Spleen (tissue), 7 donors: ENCODE measurements at regions not wholly inside any gene's neighbourhood (a gene's known extent, or its start where the extent isn't known, plus 50 kb on each side); places are given as distances from the start of the nearest gene placed in this dataset.

Source experiments
- CTCF ChIP-seq, 11 experiments: fragments of 200-600 bp in 7 of 11; fragments of 450-650 bp in 4 of 11; sonication (generic) in 4 of 11; IDR thresholded peaks in 8 of 11; conservative IDR thresholded peaks in 3 of 11; 1 replicate in 7 of 11; 2 replicates in 4 of 11; pipeline versions ENCODE4 v1.4.0 to v1.8.0; 2016 to 2021; ENCODE audit warnings: antibody characterized with exemption in 11 of 11, inconsistent platforms in 4 of 11, mild to moderate bottlenecking in 1 of 11
- POLR2A ChIP-seq, 3 donors: fragments of 450-650 bp; IDR thresholded peaks; one replicate each; pipeline ENCODE4 v1.5.1; 2017; ENCODE audit warnings: antibody characterized with exemption in 3 of 3, mild to moderate bottlenecking in 1 of 3
- POLR2AphosphoS5 ChIP-seq, 3 donors: sonication (generic); formaldehyde crosslinking; IDR thresholded peaks; one replicate each; pipeline ENCODE4 v1.5.1; 2017; ENCODE audit warnings: antibody characterized with exemption in 3 of 3
- donor health status: DM: no; HTN: no; CAD: no; lungs with moderate emphysema.
- donor health status: DM: no; HTN: no; CAD: no.
- donor health status: DM: no; HTN: no; CAD: no.

GRCh38 chr2:204470178-204470620 lies 75.1 kb upstream of the PARD3B start:
- no peak for TF ChIP-seq CTCF (IDR thresholded peaks at IDR 0.05 in 8 of 11, conservative IDR thresholded peaks at IDR 0.05 in 3 of 11)
- no peak for TF ChIP-seq POLR2AphosphoS5 (IDR thresholded peaks at IDR 0.05)
- TF ChIP-seq POLR2A (IDR thresholded peaks at IDR 0.05): no peak
